Right lung (tissue), 2 donors: ENCODE measurements at regions not wholly inside any gene's neighbourhood (a gene's known extent, or its start where the extent isn't known, plus 50 kb on each side); places are given as distances from the start of the nearest gene placed in this dataset.
"Not testable (repeated sequence)": the region's sequence is repeated elsewhere in the genome, so short reads cannot be mapped to it uniquely, and the experiment has no call there.

ENCODE experiments used
- DNase-seq, 2 donors: peaks; one replicate each; pipeline ENCODE4 v3.0.0-alpha.2; 2013

GRCh38 chr12:19771858-19772257 is 332.6 kb downstream of the AEBP2 start:
- no peak for DNase-seq

DNA sequence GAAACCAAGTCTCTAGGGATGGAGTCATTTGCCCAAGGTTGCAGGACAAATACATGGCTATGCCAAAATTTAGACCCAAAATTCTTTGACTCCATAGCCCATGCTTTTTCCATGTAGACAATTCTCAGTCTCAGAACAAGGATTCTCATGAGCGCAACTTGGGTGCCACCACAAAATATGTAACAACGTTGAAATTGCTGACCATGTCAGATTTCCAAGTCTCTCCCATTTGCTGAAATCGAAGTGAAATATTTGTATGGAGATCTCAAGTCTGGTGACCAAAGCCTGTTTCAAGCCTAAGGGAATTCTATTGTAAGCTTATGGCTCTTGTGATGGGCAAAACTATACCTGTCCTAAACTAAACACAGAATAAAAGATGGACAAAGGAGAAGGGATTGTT is 333.5 kb downstream of the AEBP2 start:
- DNase-seq: no peak

DNA sequence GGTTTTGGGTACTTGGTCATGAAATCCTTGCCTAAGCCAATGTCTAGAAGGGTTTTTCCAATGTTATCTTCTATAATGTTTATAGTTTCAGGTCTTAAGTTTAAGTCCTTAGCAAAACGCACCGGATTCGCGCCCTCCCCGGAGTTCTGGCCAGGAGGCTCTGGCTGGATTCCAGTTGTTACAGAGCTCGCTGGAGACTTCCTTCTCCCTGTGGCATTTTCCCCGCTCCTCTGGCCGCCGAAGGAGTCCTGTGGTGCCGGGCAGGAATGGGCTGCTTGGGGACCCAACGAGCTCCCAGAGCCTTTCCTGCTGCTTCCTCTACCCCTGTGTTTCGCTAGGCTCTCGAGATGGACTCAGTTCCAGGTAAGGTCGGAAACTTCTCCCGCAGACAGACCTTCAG is 335.9 kb downstream of the AEBP2 start:
- DNase-seq: no peak

- DNase-seq: not testable (repeated sequence)
Measured at GRCh38 chr12:19775976-19776375, 336.7 kb downstream of the AEBP2 start.

DNA sequence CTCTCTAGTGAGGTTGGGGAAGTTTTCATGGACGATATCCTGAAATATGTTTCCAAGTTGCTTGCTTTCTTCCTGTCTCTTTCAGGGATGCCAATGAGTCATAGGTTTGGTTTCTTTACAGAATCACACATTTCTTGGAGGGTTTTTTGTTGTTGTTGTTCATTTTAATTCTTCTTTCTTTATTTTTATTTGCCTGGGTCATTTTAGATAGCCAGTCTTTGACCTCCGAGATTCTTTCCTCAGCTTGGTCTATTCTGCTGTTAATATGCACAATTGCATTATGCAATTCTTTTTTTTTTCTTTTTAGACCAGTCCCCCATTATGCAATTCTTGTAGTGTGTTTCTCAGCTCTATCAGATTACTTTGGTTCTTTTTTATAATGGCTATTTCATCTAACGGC is 338.9 kb downstream of the AEBP2 start:
- DNase-seq: peak in 1 of 2 donors; percentile 15

- no peak for DNase-seq
Measured at GRCh38 chr12:19778797-19779196, 339.5 kb downstream of the AEBP2 start.

GRCh38 chr12:19779395-19780056 is 340.2 kb downstream of the AEBP2 start:
- no peak for DNase-seq

DNA sequence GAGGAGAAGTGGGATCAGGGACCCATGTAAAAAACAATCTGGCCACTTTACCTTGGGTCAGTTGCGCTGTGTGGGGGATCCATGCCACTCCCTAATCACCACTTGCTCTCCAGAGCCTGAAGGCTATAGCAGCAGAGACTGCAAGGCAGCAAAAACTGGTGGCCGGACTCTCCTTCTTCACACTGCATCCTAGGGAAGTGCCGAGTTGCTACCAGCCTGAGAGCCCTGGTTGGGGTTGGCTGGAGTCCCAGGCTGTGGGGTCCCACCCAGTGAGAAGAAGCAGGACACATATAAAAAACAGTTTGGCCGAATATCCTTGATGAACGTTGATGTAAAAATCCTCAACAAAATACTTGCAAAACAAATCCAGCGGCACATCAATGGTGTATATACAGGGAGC is 341.2 kb downstream of the AEBP2 start:
- DNase-seq: no peak

DNA sequence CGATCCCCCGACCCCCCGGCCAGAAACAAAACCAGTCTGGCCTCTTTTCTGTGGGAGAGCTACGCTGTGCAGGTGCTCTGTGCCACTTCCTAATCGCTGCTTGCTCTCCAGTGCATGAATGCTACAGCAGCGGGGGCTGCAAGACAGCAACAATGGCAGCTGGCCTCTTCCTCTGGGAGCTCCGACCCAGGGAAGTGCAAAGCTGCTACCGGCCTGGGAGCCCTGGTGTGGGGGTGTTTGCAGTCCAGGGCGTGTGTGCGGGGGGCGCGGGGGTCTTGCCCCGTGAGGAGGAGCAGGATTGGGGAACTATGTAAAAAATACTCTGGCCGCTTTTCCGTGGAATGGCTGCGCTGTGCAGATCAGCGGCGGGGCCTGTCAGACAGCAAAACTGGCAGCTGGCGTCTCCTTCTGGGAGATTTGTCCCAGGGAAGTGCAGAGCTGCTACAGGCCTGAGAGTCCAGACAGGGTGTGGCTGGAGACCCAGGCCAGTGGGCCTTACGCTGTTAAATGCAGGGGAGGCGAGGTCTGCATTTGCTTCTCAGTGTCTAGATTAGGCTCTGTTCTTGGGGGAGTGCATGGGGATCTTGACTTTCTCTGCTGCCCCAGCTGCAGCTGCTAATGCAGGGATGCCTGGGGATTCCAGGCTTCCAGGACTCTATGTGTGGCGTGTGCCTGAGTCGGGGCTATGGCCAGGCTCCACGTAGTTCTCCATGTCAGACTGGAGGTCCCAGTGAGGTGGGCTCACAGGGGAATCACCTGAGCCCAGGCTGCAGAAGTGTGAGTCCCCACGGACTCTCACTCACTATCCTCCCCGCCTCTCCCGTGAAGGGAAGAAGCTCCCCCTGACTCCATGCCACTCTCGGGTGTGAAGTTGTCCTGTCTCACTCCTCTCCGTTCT is 344.5 kb downstream of the AEBP2 start:
- DNase-seq: no peak

DNA sequence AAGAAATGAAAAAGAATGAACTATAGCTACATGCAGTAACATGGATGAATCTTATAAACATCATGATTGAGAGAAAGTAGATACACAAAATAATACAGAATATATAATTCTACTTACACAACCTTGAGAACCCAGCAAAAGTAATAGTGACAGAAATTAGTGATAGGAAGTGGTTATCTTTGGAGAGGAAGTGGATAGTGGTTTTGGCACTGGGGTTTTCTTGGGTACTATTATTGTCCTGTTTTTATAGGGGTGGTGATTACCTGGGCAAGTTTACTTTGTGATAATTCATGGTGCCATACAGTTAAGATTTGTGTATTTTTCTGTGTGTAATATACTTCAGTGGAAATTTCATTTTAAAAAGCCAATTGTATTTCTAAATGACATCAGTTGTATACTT is 352.7 kb downstream of the AEBP2 start:
- DNase-seq: no peak

DNA sequence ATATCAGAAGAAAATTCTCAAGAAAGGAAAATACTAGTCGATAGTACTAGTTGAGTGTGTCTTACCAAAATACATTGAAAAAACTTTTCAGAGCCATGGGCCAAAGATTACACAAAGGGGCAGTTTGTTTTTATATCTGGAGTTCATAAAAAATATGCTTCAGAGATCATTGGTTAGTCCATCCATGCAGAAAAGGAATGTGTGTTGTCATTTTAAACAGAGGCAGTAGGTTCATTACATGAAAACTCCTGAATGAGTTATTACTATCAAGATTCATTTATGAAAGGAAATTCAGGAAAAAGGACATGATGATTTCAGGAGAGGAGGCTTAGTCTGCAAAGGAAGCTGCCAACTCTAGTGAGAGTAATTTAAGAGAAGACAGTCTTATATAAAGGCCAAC is 354.8 kb downstream of the AEBP2 start:
- DNase-seq: no peak

GRCh38 chr12:19799216-19799615 is 359.9 kb downstream of the AEBP2 start:
- no peak for DNase-seq

- DNase-seq: no peak
Measured at GRCh38 chr12:19799895-19800602, 360.8 kb downstream of the AEBP2 start.

GRCh38 chr12:19800884-19801283 is 361.6 kb downstream of the AEBP2 start:
- no peak for DNase-seq

DNA sequence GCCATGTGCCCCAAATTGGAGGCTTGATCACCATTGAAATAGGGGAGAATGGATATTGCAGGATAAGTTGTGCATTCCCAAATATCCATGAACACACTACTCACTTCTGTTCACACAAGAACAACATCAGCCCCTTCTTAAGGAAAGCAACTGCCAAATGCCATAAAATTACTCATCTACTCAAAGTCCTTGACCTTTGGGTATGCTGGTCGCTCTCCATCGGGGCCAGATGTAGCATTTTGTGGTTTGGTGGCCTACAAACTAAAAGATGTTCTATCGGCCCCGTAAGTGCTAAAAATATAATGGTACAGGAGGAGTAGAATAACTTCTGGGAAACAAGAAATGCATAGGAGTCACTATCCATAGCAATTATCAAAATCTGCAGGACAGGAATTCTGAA is 362.6 kb downstream of the AEBP2 start:
- no peak for DNase-seq

DNA sequence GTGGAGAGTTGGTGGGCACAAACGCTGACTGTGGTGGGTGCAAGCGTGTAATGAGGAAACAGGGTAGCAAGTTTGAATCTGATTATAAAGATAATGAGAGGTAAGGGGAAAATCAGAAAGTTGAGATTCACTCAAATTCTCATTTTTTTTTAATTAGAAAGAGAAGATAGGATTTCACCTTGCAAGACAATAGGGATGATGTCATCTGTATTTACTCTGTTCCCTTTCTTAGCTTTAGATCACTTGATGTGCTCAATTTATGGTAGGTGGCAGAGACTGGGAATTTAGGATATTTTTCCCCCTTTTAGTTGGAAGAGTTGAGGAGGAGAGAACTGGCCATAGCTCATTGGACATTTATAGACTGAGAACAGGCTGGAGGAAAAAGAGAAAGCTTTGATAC is 363.6 kb downstream of the AEBP2 start:
- DNase-seq: no peak

DNA sequence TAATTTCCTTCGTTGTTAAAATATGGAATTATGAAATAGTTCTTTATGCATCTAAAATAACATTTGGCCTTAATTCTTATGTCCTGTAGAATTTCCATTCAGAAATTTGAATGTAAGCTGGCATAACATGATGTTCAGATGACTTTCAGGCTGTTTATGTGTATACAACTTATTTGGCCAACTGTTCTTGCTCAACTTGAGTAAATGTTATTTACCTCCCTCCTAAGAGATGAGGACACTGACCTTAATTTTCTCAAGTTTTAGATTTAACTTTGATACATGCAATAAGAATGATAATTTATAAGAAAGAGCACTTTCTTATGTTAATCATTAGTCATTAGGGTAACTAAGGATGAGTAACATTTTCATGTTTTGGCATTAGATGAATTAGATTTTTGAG is 365.4 kb downstream of the AEBP2 start:
- DNase-seq: no peak

GRCh38 chr12:19808371-19808770 is 369.1 kb downstream of the AEBP2 start:
- DNase-seq: no peak

DNA sequence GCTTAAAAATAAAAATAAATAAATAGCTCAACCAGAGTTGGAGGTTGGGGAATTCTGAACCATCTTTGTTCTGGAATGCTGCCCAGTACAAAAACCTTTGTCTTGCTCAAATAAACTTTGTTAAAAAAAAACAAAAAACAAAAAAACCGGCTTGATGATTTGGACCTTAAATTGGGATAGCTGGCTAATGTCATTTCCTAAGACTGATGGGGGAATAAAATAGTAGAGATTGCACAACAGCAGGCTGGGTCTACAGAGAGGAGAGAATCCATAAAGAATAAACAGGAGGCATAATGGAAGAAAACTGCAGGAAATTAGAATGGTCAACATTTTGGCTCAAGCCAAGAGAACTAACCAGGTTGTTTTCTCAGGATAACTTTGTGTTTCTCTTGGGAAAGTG is 370.9 kb downstream of the AEBP2 start:
- no peak for DNase-seq

- no peak for DNase-seq
Measured at GRCh38 chr12:19811922-19812321, 372.6 kb downstream of the AEBP2 start.

GRCh38 chr12:19819231-19819630 is 379.9 kb downstream of the AEBP2 start:
- DNase-seq: peak; percentile 49 to 51

DNA sequence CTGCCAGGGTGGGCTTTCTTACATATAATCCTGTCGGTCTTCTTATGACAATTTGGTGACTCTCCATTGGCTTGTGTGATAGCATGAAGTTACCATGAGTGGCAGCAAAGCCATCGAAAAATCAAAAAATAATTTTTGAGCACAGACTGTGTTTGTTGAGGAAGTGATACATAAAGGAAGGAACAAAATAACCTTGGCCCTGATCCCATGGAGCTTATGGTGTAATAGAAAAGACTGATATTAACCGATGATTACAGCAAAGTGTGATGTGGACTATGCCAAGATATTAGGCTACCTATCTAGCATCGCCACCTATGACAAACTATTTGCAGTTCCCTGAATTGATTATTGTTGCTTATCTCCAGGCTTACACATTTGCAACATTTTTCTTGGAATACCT is 383.2 kb downstream of the AEBP2 start:
- DNase-seq: no peak

GRCh38 chr12:19823326-19823725 is 384.0 kb downstream of the AEBP2 start:
- DNase-seq: not testable (repeated sequence)
